ENCODE measurements at regions not wholly inside any gene's neighbourhood (a gene's known extent, or its start where the extent isn't known, plus 50 kb on each side); places are given as distances from the start of the nearest gene placed in this dataset.
"Not testable (repeated sequence)": the region's sequence is repeated elsewhere in the genome, so short reads cannot be mapped to it uniquely, and the experiment has no call there.

DNA sequence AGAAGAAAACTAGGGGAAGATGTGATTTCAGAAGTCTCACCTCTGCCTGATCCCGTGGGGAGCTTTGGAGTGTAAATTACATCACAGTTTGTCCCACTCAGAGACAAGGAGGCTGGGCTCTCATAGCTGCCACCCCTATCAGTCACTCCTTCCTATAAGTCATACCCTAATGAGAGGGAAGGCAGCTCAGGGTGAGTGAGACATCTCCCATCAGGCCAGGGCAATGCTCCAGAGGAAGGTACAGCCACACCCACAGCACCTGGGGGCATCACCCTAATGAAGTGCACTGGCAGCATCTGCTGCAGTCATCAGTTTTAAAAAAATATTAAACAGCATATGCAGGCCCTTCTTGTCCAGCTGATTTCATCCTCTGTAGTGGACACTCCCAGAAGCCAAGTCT lies 223.1 kb upstream of the NBPF12 start:
- not testable (repeated sequence) for TF ChIP-seq CTCF, POLR2A (IDR thresholded peaks at IDR 0.05)
